SU-DHL-6 (cell line): ENCODE measurements at regions not wholly inside any gene's neighbourhood (a gene's known extent, or its start where the extent isn't known, plus 50 kb on each side); places are given as distances from the start of the nearest gene placed in this dataset.

Source experiments
- H2AFZ ChIP-seq: fragments of 200-600 bp; sonication (generic); 2 replicates; pipeline ENCODE4 v1.6.1; 2014; ENCODE audit warnings: low read depth, mild to moderate bottlenecking, moderate library complexity, mixed read lengths, antibody characterized with exemption, low read length; ENCODE audit not compliant: severe bottlenecking
- H3F3A ChIP-seq: fragments of 200-600 bp; shearing (Covaris generic); 2 replicates; pipeline ENCODE4 v1.6.0; 2016; ENCODE audit warnings: antibody characterized with exemption, mild to moderate bottlenecking; ENCODE audit not compliant: insufficient read depth
- H3K27ac ChIP-seq: fragments of 200-600 bp; sonication (generic); 2 replicates; pipeline ENCODE4 v1.5.1; 2016; ENCODE audit warnings: low read depth, mild to moderate bottlenecking, low read length, moderate library complexity, mixed read lengths
- H3K27me3 ChIP-seq: fragments of 200-600 bp; sonication (generic), shearing (Covaris generic); 2 replicates; pipeline ENCODE4 v1.6.0; 2014; ENCODE audit warnings: mild to moderate bottlenecking, low read length
- H3K36me3 ChIP-seq: fragments of 200-600 bp; sonication (generic); 2 replicates; pipeline ENCODE4 v1.6.1; 2014; ENCODE audit warnings: mild to moderate bottlenecking, low read length, mixed read lengths
- H3K4me2 ChIP-seq: fragments of 300-600, 200-600 bp; shearing (Covaris generic), sonication (generic); 2 replicates; pipeline ENCODE4 v1.6.0; 2014; ENCODE audit warnings: low read length, low read depth, mild to moderate bottlenecking; ENCODE audit not compliant: poor library complexity, severe bottlenecking
- H3K4me3 ChIP-seq: fragments of 200-600 bp; sonication (generic); 2 replicates; pipeline ENCODE4 v1.5.1; 2014; ENCODE audit warnings: antibody characterized with exemption, low read length, mild to moderate bottlenecking, mixed read lengths; ENCODE audit not compliant: insufficient read depth, poor library complexity, severe bottlenecking
- H3K79me2 ChIP-seq: fragments of 200-600 bp; sonication (generic); 2 replicates; pipeline ENCODE4 v1.6.1; 2014; ENCODE audit warnings: mild to moderate bottlenecking, low read length, moderate library complexity; ENCODE audit not compliant: insufficient read depth
- H3K9ac ChIP-seq: fragments of 200-600 bp; sonication (generic); 2 replicates; pipeline ENCODE4 v1.7.0; 2014; ENCODE audit warnings: mild to moderate bottlenecking, low read length
- H3K9me2 ChIP-seq: fragments of 200-600 bp; sonication (generic); replicated peaks from 2 replicates; pipeline ENCODE4 v1.6.1; 2014; ENCODE audit warnings: low read length; ENCODE audit not compliant: insufficient read depth
- H3K9me3 ChIP-seq: fragments of 200-600 bp; sonication (generic); 2 replicates; pipeline ENCODE4 v1.6.1; 2014; ENCODE audit warnings: low read length, mixed read lengths; ENCODE audit not compliant: insufficient read depth
- H4K20me1 ChIP-seq: fragments of 200-600 bp; sonication (generic); 2 replicates; pipeline ENCODE4 v1.6.1; 2014; ENCODE audit warnings: low read depth, mild to moderate bottlenecking, antibody characterized with exemption, low read length, moderate library complexity, mixed read lengths
- CTCF ChIP-seq: fragments of 200-600 bp; sonication (generic); IDR thresholded peaks from one replicate; pipeline ENCODE4 v1.5.1; 2017; ENCODE audit warnings: antibody characterized with exemption, mild to moderate bottlenecking, low read length, moderate library complexity; ENCODE audit not compliant: insufficient read depth, poor library complexity, severe bottlenecking
- EZH2phosphoT487 ChIP-seq: fragments of 200-600 bp; sonication (generic), shearing (Covaris generic); conservative IDR thresholded peaks from 2 replicates; pipeline ENCODE4 v1.6.1; 2018; ENCODE audit warnings: mild to moderate bottlenecking, antibody characterized with exemption, low read length, moderate library complexity, mixed read lengths

- Histone ChIP-seq H3K4me2 (no peak overlapping the region), H3K27me3 (0 out of 2 replicates have a peak, but pooled peaks cover 2% of the 10 kb centered on the region), H4K20me1 (no peaks in the 10 kb centered on the region), H3F3A (no peaks in the 10 kb centered on the region), H3K4me3 (no peak overlapping the region), H3K9me3 (no peaks in the 10 kb centered on the region), H2AFZ (no peak overlapping the region), H3K27ac (no peak overlapping the region), H3K9ac (no peak overlapping the region), H3K36me3 (no peaks in the 10 kb centered on the region), H3K9me2 (no peaks in the 10 kb centered on the region), H3K79me2 (no peaks in the 10 kb centered on the region)
- no peak for TF ChIP-seq CTCF
- no peak for TF ChIP-seq EZH2phosphoT487
Measured at GRCh38 chr11:19352072-19352770, 111.5 kb upstream of the E2F8 start.

GRCh38 chr11:19351426-19351825 is 110.7 kb upstream of the E2F8 start:
- no peaks in the 10 kb centered on the region for H3K9me3 ChIP-seq
- H3K9ac ChIP-seq = no peak overlapping the region
- no peak overlapping the region for H3K27ac ChIP-seq
- no peaks in the 10 kb centered on the region for H3K36me3 ChIP-seq
- no peaks in the 10 kb centered on the region for H3K9me2 ChIP-seq
- H2AFZ ChIP-seq = no peak overlapping the region
- H3K4me3 ChIP-seq = no peak overlapping the region
- no peak overlapping the region for H3K4me2 ChIP-seq
- TF ChIP-seq EZH2phosphoT487 = no peak
- no peak for TF ChIP-seq CTCF
- no peaks in the 10 kb centered on the region for H3K79me2 ChIP-seq
- H3F3A ChIP-seq = no peaks in the 10 kb centered on the region
- no peaks in the 10 kb centered on the region for H3K27me3 ChIP-seq
- H4K20me1 ChIP-seq = no peaks in the 10 kb centered on the region

- H2AFZ ChIP-seq = no peak overlapping the region
- no peak overlapping the region for H3K4me2 ChIP-seq
- H3K79me2 ChIP-seq = no peaks in the 10 kb centered on the region
- H3K9me2 ChIP-seq = no peaks in the 10 kb centered on the region
- H3K27me3 ChIP-seq = peaks cover 3% of the 10 kb centered on the region; the same call in 1 of the 2 replicates
- H3F3A ChIP-seq = no peaks in the 10 kb centered on the region
- H3K9ac ChIP-seq = no peak overlapping the region
- no peaks in the 10 kb centered on the region for H3K9me3 ChIP-seq
- H3K4me3 ChIP-seq = no peak overlapping the region
- H4K20me1 ChIP-seq = no peaks in the 10 kb centered on the region
- no peaks in the 10 kb centered on the region for H3K36me3 ChIP-seq
- H3K27ac ChIP-seq = no peak overlapping the region
- TF ChIP-seq CTCF = no peak
- no peak for TF ChIP-seq EZH2phosphoT487
Measured at GRCh38 chr11:19350160-19350559, 109.4 kb upstream of the E2F8 start.
